Endometrial microvascular endothelial cells (primary cell): ENCODE measurements at regions not wholly inside any gene's neighbourhood (a gene's known extent, or its start where the extent isn't known, plus 50 kb on each side); places are given as distances from the start of the nearest gene placed in this dataset.
"Not testable (repeated sequence)": the region's sequence is repeated elsewhere in the genome, so short reads cannot be mapped to it uniquely, and the experiment has no call there.

Source experiments
- in situ Hi-C: cut with HindIII; loops from 2 replicates; pipeline ENCODE4 v1.10.0; 2017; ENCODE audit warnings: low sequenced_read_pairs, low pct_unique_long_range_greater_than_20kb; ENCODE audit errors: inconsistent ontology term

GRCh38 chr5:124121198-124121597 lies 609.2 kb downstream of the CSNK1G3 start:
- in situ Hi-C loops, result no loop called here

GRCh38 chr5:124114911-124115310 lies 602.9 kb downstream of the CSNK1G3 start:
- in situ Hi-C loops, result no loop called here

- in situ Hi-C loops, result no loop called here
Observed at GRCh38 chr5:124111886-124112285, 599.9 kb downstream of the CSNK1G3 start.

GRCh38 chr5:124110942-124111341 lies 599.0 kb downstream of the CSNK1G3 start:
- in situ Hi-C loops, result no loop called here

GRCh38 chr5:124105326-124105725 lies 593.3 kb downstream of the CSNK1G3 start:
- in situ Hi-C loops, result no loop called here

- in situ Hi-C loops, result no loop called here
Observed at GRCh38 chr5:124104821-124105220, 592.8 kb downstream of the CSNK1G3 start.

- in situ Hi-C loops, result no loop called here
Observed at GRCh38 chr5:124104344-124104743, 592.4 kb downstream of the CSNK1G3 start.

GRCh38 chr5:124103671-124104070 lies 591.7 kb downstream of the CSNK1G3 start:
- in situ Hi-C loops, result no loop called here

GRCh38 chr5:124103056-124103455 lies 591.1 kb downstream of the CSNK1G3 start:
- in situ Hi-C loops, result not testable (repeated sequence)

GRCh38 chr5:124102486-124102885 lies 590.5 kb downstream of the CSNK1G3 start:
- in situ Hi-C loops, result no loop called here

GRCh38 chr5:124093658-124094057 lies 581.7 kb downstream of the CSNK1G3 start:
- in situ Hi-C loops, result no loop called here

GRCh38 chr5:124090115-124090514 lies 578.1 kb downstream of the CSNK1G3 start:
- in situ Hi-C loops, result no loop called here

GRCh38 chr5:124089578-124089977 lies 577.6 kb downstream of the CSNK1G3 start:
- in situ Hi-C loops, result no loop called here

- in situ Hi-C loops, result no loop called here
Observed at GRCh38 chr5:124088289-124089032, 576.5 kb downstream of the CSNK1G3 start.

GRCh38 chr5:124087752-124088151 lies 575.8 kb downstream of the CSNK1G3 start:
- in situ Hi-C loops, result no loop called here

- in situ Hi-C loops, result no loop called here
Observed at GRCh38 chr5:124080256-124080655, 568.3 kb downstream of the CSNK1G3 start.

- in situ Hi-C loops, result no loop called here
Observed at GRCh38 chr5:124079062-124079461, 567.1 kb downstream of the CSNK1G3 start.

- in situ Hi-C loops, result loop anchor here (25.0 kb wide), 1 partner anchor 187 kb away; no protein-coding TSS in a partner anchor
Observed at GRCh38 chr5:124074500-124074899, 562.5 kb downstream of the CSNK1G3 start.

- in situ Hi-C loops, result loop anchor here (25.0 kb wide), 1 partner anchor 185 kb away; no protein-coding TSS in a partner anchor
Observed at GRCh38 chr5:124072570-124072969, 560.6 kb downstream of the CSNK1G3 start.

GRCh38 chr5:124071039-124071438 lies 559.1 kb downstream of the CSNK1G3 start:
- in situ Hi-C loops, result loop anchor here (25.0 kb wide), 1 partner anchor 184 kb away; no protein-coding TSS in a partner anchor

GRCh38 chr5:124065508-124065907 lies 553.5 kb downstream of the CSNK1G3 start:
- in situ Hi-C loops, result loop anchor here (25.0 kb wide), 1 partner anchor 178 kb away; no protein-coding TSS in a partner anchor
